HK-2 (cell line): ENCODE measurements at regions not wholly inside any gene's neighbourhood (a gene's known extent, or its start where the extent isn't known, plus 50 kb on each side); places are given as distances from the start of the nearest gene placed in this dataset.
"Not testable (repeated sequence)": the region's sequence is repeated elsewhere in the genome, so short reads cannot be mapped to it uniquely, and the experiment has no call there.

Experiments used
- DNase-seq: peaks from one replicate; pipeline ENCODE4 v3.0.0-alpha.2; 2018; ENCODE audit not compliant: unreplicated experiment

DNA sequence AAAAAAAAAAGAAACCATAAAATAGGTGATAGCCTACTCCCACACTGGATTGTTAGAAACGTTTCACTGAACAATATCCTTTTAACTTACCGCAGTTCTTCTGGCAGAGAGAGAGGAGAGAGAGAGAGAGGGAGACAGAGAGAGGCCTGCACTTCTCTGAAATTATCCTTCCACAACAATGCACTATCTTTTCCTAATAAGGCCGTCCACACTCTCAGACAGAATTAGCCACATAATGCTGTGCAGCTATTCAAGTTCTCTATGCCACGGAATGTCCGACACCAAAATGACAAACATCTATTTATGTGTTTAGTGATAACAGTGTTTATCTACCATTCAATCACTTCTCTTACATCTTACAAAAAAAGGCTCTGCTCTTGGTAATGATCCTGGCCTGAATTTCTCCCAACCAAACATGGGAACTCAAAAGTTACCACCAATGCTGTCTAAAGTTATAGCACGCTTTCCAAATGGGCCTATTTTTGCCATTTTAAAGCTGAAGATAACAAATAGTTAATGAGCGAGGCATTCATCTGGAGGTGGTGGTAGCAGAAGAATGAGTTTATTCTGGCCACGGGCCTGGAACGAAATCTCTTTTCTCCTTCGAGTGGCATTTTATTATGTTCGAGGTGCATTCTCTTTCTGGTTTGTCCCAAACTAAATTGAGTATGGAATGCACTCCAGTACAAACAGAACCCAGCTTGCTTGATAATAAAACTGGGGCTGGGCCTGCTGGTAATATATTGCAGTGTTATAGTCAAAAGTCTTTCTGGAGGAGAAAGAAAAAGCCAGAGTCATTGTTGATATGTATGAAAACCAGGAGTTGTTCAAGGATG, 160.2 kb upstream of the SVIL start:
- DNase-seq = no peak

DNA sequence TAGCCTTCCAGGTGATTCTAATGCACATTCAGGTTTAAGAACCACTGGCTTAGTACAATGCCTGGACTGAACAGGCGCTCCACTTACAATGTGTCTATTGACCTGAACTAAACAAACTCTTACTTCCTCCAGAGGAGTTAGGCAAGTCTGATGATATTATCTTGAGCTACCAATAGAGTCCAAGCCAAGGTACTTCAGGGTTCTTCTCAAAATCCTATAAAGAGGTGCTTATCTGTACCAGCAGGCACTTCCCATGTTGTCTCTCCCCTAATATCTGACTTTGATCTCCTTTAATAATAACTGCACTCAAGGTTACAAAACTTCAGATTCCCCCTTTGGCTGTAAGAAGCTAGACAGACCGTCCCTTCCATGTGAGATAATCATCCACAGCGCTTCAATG, 157.0 kb upstream of the SVIL start:
- no peak for DNase-seq

DNA sequence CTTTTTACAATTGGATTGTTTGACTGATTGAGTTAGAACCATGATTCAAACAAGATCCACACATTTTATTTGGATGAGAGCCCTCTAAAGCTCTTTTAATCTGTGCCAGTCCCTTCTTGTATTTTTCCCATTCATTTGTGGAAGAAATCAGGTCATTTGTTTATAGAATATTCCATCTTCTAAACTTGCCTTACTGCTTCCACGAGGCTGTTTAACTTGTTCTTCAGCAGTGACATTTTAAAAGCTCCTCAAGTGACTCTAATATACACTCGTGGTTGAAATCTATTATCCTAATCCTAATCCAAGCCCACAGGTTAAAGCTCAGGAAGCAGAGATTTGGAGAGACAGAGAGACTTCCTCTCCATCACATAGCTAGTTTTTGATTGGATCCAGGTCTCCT, 155.4 kb upstream of the SVIL start:
- no peak for DNase-seq

DNA sequence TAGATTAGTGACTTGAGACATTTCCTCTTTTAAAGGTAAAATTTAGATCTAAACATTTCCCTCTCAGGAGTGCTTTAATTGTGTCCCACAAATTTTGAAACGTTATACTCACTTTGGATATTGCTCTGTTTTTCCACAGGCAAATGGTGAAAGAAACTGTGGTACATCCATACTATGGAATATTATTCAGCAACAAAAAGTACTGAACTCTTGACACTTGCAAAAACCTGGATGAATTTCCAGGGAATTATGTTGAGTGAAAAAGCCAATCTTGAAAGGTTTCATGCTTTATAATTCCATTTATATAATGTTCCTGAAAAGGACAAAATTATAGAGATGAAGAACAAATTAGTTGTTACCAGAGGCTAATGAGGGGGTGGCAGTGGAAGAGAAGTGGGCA, 153.3 kb upstream of the SVIL start:
- no peak for DNase-seq

DNA sequence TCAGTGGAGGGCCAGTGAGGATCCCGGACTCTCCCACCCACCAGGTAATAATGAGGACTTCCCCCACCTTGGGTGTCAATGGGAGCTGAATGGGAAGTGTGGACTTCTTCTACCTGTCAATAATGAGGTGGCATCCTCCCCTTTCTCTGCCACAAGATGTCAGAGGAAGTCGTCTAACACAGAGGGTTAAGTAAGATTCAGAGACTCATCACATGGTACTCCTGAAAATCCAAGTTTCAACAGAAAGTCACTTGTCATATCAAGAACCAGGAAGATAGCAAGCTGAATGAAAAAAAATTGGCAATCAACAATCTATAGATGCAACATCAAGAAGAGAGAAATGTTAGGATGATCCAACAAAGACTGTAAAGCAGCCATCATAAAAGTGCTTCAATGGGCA, 150.9 kb upstream of the SVIL start:
- DNase-seq = no peak

DNA sequence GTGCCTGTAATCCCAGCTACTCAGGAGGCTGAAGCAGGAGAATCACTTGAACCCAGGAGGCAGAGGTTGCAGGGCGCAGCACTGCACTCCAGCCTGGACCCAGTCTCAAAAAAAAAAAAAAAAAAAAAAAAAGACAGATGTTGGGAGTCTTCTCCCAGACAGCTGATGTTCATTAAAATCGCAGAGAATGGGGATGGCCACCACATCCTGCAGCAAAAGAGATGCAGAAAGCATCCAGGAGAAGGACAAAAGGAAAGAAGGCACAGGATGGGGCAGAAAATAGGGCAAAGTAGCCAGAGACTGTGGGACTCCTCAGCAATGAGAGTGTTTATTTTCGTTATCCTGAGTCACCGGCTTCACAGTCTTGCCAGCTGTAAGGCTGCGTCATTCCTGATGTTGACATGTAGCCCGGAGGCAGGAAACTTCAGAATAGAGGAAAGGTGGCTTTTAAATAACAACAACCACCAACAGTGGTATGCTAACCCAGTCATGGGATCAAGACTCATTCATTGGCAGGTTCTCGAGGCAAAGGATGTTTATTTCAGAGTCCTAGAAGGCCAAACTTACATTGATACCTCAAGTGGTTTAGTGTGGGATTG, 149.5 kb upstream of the SVIL start:
- DNase-seq = peak; percentile 43

DNA sequence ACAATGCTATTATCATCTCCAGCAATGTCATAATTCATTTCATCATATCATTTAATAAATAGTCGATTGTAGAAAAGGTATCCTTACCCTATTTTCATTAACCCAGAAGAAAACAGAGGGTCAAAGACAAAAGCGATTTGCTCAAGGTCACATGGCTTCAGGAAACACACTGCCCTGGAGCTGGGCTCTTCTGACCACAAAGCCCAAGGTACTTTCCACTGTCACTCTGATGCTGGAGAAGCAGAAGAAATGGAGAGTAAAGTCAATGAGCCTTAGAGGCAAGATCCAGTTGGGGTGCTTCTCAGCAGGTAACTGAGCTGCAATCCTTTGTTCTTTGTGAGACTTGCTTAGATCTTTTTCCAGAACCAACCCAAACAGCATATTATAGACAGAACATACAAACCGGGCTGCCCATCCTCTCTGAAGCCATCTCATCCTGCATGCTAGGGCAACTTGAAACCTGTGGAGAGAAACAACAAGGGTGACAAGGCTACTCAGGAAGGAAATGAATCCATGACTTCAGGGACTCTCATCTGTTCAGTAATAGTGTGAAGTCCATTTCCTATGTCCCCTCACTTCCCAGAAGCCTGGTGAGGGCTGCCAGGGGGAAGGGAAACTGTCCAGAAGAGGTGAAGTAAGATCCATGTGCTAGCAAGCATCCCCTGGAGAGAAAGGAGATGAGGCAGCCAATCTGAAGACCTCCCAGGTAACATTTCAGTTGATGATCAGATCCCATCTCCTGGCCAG, 148.6 kb upstream of the SVIL start:
- DNase-seq = no peak

DNA sequence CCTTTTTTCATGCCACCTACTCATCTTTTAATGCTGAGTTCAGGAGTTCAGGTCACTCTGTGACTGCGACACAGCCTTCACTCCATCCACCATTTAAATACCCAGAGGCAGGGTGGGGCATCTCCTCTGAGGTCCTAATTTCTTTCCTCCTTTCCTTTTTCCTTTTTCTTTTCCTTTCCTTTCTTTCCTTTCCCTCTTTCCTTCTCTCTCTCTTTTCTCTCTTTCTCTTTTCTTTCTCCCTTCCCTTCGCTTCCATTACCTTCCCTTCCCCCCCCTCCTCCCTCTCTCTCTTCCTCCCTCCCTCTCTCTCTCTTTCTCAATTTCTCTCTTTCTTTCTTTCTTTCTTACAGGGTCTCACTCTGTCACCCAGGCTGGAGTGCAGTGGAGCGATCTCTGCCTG, 145.9 kb upstream of the SVIL start:
- no peak for DNase-seq

DNA sequence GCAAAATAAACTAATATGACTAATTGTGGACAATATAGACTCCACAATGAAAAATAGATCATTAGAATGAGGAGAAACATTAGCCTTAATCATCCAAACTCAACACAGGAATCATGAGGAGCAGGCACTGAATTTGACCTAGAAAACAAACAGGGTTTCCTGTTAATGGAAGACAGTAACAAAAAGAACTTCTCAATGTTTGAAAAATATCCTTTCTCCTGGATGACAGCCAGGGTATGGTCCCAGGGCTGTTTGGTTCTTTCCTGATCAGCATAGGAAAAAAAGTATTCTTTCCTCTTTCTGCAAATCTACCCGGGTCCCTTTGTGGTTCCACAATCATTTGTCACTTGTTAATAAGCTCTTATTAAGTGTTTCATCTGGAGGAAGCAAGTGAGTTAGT, 145.3 kb upstream of the SVIL start:
- DNase-seq = no peak

DNA sequence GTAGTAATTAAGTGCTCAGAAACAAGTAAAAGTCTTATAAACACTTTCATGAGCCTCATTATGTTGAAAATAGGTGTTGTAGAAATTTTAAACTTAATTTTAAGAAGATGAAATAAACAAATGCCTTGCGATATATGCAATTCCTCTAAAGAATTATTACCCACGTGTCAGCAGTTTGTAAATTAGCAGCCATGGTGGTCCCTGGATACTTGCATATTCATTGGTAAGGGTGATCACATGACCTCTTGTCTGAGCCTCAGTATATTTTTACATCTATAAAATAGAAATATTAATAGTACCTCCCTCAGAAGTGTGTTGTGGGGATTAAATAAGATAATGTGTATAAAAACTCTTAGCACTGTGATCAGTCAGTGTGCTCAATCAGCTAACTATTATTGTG, 141.5 kb upstream of the SVIL start:
- DNase-seq = no peak

DNA sequence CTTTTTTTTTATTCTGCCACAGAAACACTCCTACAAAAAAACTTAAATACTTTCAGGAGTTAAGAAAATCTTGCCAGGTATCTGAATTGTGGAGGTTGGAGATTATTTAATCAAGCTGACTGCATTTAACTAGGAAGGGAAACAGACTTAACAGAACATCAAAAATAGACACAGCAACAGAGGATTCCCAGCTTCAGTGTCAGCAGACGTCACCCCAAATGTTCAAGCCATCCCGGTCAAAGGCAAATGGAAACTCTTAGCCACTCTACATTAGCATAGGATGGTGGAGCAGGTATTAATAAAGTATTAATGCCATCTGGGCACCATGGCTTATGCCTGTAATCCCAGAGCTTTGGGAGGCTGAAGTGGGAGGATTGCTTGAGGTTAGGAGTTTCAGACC, 139.7 kb upstream of the SVIL start:
- no peak for DNase-seq

DNA sequence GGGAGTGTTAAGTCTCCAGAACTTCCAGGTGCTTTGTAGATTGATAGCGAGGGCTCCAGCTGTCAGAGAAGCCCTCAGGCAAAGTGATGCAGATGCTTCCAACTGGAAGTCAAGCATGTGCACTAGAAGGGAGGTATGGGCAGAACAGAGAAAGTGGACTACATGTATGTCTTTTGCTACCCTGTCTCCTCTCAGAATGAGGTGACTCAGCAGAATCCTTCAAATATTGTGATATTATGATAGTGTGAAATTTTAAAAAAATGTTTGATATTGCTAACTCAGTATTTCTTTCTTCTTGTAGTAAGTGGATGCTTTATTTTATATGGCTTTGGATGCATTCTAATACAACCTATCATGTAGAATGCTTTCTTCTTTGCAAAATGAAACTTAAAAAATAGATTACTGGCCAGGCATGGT, 138.9 kb upstream of the SVIL start:
- no peak for DNase-seq

DNA sequence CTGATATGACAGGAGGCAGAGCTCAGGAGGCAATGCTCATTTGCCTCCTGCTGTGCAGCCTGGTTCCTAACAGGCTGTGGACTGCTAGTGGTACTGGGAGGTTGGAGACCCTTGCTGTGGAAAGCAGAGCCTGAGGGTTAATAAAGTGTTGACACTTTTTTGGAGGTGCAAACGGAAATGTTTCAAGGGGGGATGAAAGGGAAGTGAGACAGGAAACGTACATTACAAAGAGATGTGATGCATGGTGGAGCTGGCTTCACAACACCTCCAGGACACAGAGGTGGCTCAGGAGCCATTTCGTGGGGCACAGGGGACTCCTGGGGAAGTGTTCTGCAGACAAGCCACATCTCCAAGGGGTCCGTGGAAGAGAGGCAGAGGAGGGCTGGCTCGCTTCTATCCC, 137.6 kb upstream of the SVIL start:
- DNase-seq = no peak

DNA sequence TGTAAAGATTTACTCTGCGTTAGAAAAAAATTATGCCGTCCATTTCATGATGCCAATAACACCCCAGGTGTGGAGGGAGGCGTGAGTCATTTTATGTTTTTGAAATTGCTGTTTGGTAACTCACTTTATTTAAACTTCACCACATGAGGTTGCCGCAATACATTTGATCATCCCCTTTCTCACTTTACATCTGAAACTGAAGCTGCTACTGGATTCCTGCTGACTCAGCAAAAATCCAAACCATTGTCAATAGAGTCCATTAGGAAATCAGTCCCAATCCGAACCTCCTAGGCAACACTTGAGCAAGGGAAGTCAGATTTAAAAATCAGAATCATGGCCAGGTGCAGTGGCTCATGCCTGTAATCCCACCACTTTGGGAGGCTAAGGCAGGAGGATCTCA, 136.6 kb upstream of the SVIL start:
- no peak for DNase-seq

DNA sequence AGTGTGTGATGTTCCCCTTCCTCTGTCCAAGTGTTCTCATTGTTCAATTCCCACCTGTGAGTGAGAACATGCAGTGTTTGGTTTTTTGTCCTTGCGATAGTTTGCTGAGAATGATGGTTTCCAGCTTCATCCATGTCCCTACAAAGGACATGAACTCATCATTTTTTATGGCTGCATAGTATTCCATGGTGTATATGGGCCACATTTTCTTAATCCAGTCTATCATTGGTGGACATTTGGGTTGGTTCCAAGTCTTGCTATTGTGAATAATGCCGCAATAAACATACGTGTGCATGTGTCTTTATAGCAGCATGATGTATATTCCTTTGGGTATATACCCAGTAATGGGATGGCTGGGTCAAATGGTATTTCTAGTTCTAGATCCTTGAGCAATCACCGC, 134.5 kb upstream of the SVIL start:
- not testable (repeated sequence) for DNase-seq

DNA sequence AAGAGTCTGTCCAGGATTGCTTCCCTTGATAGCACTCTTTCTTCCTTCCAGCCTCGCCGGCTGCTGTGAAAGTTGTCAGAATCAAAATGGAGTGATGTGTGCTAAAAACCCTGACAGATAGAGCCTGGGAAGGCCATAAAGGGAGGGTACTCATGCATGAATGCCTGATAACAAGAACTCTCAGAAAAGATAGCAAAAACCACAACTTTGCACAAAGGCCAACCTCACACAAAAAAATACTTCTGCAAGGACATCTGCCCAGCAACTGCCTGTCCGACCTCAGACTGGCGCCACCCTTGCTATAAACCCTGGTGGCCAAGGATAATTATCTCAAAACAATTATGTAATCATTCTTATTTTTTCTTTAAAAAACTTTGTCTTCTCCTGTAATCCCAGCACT, 133.2 kb upstream of the SVIL start:
- no peak for DNase-seq

DNA sequence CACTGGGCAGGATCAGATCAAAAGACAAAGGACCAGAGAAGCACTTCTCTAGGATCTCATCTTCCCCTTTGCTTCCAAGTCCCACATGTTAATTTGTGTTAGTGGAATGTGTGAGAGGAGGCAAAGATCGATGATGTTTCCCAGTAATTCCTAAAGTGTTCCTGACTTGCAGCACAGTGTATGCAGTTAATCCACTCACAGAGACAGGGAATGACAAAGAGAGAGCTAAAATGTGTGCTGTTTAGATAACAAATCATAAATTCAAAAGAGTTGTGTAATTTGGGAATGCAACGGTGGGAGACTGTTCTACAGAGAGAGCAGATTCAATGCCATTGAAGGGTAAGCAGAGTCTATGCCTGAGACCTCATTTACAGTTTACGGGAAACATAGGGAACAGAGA, 132.0 kb upstream of the SVIL start:
- DNase-seq = no peak

DNA sequence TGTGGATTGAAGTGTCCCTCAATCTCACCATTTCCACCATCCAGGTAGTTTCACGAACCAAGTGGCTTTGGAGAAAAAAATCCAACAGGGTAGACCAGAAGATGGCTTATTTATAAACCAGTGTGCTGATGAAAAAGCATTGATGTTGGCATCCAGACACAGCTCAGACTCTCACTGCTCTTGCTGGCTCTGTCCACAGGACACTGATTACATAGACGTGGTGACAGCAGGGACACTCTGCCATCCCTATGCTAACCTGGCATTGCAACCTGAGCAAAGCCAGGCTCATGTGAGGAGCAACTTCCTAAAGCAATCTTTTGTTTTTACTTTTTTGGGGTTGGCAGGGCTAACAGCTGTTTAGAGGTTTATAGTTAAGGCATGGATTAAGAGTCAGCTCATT, 130.6 kb upstream of the SVIL start:
- no peak for DNase-seq

DNA sequence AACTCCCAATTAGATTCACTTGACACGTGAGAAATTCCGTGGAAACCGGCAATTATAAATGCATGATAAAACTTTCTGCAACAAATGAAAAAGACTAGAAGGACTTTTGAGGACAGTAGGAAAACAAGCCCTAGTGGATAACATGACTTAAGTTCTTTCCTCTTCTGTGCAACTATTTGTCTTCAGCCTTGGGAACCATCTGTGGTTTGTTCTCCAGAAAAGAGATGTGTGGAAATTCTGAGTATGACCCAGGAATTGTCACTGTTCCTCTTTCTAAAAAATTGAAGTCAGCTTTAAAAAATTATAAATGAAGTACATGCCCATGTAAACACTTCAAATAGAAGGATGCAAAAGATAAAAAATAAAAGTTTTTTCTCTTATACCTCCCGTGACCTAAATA, 128.6 kb upstream of the SVIL start:
- no peak for DNase-seq

DNA sequence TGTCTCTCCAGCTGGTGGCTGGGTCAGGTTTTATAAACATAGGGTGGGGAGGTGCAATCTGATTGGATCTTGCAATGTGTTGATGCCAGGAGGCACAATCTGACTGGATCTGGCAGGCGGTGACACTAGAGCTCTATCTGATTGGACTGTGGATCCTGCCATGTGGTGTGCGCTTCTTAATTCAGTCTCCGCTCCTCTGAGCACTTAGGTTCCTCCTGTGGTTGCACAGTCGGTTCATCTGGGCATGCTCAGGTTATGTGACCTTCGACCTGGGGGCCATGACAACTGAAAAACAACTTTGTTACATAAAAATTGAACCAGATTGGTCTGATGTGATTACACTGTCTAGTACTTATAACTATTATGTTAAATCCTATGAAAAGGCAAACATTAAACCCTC, 127.1 kb upstream of the SVIL start:
- DNase-seq = no peak

DNA sequence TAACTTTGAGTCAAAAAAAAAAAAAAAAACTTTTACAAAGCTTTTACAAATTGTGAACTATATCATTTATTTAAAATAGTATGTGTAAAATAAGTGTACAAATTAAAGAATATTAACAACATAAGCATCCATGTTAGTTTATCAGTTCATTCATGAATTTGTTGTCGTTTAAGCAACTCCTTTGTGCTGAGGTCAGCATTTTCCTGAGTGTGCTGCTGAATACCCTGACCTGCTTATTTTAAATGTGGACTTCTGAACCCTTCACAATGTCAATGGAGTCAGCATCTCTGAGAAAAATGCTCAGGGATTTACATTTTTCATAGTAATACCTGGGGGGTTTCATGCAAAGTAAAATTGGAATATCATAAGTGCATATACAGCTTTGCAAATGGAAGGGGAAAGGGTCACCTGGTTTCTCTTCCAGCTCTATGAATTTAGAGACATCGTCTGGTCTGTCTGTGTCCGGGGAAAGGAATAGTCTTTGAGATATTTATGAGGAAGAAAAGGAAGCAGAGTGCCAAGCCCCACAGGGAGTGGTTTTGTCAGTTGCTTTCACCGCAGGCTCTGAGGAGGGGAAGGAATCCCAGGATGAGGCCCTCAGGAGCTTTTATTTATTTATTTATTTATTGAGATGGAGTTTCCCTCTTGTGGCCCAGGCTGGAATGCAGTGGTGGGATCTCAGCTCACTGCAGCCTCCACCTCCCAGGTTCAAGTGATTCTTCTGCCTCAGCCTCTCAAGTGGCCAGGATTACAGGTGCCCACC, 125.5 kb upstream of the SVIL start:
- no peak for DNase-seq

DNA sequence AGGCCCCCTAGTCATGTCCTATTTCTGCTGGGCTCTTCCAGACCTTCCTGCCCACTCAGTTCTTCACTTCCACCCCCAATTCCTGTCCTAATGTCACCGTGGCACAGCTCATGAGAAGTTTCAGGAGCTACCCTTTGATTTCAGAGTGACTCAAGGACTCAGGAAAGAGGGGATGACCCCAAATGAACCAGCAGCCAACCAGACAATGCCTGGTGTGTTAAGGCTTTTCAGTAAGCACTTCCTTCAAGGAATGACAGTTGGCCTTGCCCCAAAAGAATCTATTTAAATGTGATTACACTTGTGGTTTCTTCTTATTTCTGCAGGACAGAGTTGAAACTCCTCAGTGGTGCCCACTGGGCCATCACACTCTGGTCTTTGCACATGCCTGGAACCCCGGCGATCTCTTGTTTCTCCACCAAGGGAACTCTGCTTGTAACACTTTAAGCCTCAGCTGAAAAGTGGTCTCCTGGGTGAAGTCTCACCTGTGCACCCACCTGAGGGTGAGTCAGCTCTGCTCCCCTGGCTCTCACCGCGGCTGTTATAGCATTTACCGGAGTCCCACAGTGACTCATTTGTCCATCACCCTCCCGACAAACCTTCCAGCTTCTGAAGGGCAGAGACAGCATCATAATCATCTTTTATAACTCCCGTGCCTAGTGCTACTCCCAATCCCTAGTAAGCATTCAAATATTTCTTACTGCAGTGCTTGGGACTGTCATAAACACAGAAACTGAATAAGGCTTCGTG, 123.0 kb upstream of the SVIL start:
- DNase-seq = peak; percentile 33
